Left lobe of liver (tissue), 2 donors: ENCODE measurements at regions not wholly inside any gene's neighbourhood (a gene's known extent, or its start where the extent isn't known, plus 50 kb on each side); places are given as distances from the start of the nearest gene placed in this dataset.
"Not testable (repeated sequence)": the region's sequence is repeated elsewhere in the genome, so short reads cannot be mapped to it uniquely, and the experiment has no call there.

Experiments
- ATAC-seq: fragments of 200-7000 bp; cut with Tn5 transposase; one replicate; pipeline ENCODE4 v1.9.1; 2020; ENCODE audit warnings: mild to moderate bottlenecking, moderate library complexity
- DNase-seq: peaks from one replicate; pipeline ENCODE4 v3.0.0-alpha.2; 2020; ENCODE audit warnings: low spot score
- donor health status: DM: no; HTN: no; CAD: no; lungs with moderate emphysema.
- donor health status: DM: no; HTN: yes; CAD: no.

GRCh38 chr11:57047610-57048009 lies 58.9 kb downstream of the OR5AK2 start:
- DNase-seq, result no peak
- ATAC-seq, result no peak

- no peak for DNase-seq
- ATAC-seq, result no peak
Measured at GRCh38 chr11:57049749-57050148, 61.0 kb downstream of the OR5AK2 start.

- ATAC-seq, result no peak
- no peak for DNase-seq
Measured at GRCh38 chr11:57054817-57055216, 66.1 kb downstream of the OR5AK2 start.

DNA sequence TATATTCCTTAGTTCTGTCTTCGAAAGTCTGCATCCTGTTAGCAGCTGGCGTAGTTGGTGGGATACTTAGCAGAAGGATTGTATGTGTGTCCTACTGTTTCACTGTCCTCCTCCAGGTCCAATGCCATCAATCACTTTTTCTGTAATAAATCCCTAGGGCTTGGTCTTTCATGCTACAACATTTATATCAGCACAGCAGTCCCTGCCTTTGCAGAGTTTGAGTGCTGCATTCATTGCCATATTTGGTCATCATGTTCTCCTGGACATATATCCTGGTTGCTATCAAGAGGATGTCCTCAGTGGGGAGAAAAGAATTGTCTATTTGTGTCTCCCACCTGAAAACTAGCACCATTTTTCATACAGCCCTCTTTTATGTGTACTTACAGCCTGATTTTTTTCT lies 67.0 kb downstream of the OR5AK2 start:
- no peak for DNase-seq
- ATAC-seq, result no peak

DNA sequence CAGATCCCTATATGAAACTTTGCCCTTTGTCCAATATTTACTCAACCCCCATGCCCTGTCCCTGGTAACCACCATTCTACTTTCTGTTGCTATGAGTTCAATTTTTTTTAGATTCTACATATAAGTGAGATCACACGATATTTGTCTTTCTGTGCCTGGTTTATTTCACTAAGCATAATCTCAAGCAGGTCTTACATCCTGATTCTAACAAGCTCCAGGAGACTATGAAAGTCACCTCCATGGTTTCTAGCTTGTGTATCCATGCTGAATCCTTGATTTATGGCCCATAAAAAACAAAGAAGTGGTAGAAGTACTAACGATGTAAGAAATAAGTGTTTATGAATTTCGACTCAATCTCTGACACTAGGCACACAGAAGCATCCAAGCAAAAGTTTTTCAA lies 68.0 kb downstream of the OR5AK2 start:
- no peak for ATAC-seq
- DNase-seq, result no peak

- DNase-seq (no peak), ATAC-seq (no peak)
Measured at GRCh38 chr11:57057561-57057960, 68.8 kb downstream of the OR5AK2 start.

DNA sequence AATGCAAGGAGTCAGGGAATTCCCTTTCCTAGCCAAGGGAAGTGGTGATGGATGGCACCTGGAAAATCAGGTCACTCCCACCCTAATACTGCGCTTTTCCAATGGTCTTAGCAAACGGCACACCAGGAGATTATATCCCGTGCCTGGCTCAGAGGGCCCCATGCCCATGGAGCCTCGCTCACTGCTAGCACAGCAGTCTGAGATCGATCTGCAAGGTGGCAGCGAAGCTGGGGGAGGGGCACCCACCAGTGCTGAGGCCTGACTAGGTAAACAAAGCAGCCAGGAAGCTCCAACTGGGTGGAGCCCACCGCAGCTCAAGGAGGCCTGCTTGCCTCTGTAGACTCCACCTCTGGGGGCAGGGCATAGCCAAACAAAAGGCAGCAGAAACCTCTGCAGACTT lies 74.2 kb downstream of the OR5AK2 start:
- ATAC-seq, DNase-seq: not testable (repeated sequence)

DNA sequence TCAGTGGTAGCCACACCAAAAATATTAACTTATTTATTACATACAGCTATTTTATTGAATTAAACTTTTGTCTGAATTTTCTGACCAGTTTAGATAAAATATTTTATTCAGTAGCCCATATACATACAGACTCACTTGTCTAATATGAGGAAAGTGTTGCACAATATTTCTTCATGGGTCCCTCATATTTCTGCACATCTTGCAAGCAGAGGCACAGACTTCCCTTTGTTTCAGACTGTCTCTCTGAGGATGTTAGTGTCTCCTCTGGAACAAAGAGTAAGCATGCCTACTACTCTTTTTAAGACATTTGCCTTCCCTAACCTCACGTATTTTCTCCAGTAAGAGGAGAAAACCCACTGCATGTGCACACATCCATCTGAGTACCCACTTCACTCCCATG lies 81.2 kb downstream of the OR5AK2 start:
- DNase-seq (no peak), ATAC-seq (no peak)

- ATAC-seq, result no peak
- no peak for DNase-seq
Measured at GRCh38 chr11:57071829-57072228, 83.1 kb downstream of the OR5AK2 start.

DNA sequence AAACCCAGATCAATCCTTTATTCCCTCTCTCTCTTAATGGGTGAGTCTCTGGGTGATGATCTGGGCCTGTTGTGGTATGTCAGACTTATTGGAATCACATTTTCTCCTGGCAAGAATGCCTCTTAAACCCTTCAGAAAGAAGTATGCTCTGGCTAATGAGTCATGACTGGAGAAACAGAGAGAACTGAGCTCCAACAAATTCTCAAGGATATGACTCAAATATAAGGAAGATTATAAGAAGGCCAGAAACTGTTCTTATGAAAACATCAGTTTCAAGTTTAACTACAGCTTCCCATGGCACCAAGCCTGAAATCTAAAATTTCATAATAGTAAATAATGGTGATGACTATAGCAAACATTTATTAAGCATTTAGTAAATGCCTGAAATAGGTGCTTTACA lies 83.9 kb downstream of the OR5AK2 start:
- ATAC-seq, result no peak
- DNase-seq, result no peak

DNA sequence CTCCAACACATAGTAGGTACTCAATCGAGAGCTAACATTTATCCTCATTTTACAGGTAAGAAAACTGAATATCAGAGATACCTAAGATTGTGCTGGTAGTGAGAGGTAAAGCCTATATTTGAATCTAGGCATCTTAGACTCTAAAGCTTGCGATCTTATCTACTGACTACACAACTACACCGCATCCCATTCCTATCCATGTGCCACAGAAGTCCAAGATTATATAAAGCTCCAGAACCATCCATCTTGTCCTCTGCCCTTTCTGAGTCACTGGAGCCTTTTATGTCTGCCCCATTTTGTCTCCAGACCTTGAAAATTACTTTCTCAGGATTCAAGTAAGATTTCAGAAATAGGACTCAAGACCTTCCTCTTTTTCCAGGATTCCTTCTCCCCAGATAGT lies 84.4 kb downstream of the OR5AK2 start:
- DNase-seq (no peak), ATAC-seq (no peak)

GRCh38 chr11:57081356-57081755 lies 92.6 kb downstream of the OR5AK2 start:
- DNase-seq, result no peak
- no peak for ATAC-seq

DNA sequence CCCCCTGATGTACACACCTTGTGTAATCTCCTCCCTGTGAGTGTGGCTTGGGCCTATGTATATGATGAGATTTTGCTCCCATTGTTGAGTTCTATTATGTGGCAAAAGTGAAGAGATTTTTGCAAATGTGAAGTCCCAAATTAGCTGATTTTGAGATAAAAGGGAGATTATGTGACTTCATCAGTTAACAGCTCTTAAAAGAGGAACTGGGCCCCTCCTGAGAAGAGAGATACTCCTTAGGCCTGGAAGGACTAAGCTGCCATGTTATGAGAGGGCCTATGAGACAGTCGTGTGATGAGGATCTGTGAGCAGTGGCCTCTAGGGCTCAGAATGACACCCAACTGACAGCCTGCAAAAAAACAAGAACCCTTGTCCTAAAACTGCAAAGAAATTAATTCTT lies 93.4 kb downstream of the OR5AK2 start:
- no peak for ATAC-seq
- no peak for DNase-seq

- ATAC-seq (no peak), DNase-seq (no peak)
Measured at GRCh38 chr11:57083641-57084385, 95.1 kb downstream of the OR5AK2 start.

GRCh38 chr11:57085611-57086010 lies 96.1 kb upstream of the LRRC55 start:
- ATAC-seq, result no peak
- no peak for DNase-seq

DNA sequence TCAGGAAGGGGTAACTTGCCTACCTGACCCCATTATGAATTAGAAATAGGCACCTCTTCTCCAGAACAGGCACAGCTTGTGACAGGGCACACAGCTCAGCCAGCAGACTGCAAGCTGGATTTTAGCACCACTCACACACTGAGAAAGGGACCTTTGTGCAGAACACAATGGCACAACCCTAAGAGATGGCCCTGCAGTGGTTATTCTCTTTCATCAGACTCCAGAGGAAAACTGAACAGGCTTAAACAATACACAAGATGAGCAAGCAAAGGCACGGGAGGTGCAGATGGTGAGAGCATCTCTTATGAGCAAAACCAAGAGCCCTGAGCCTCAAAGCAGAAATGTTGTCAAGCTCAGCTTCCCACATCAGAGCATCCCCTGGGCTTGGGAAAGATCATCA lies 93.8 kb upstream of the LRRC55 start:
- ATAC-seq (no peak), DNase-seq (no peak)

- DNase-seq (no peak), ATAC-seq (peak; percentile 24)
Measured at GRCh38 chr11:57092028-57092698, 89.6 kb upstream of the LRRC55 start.

DNA sequence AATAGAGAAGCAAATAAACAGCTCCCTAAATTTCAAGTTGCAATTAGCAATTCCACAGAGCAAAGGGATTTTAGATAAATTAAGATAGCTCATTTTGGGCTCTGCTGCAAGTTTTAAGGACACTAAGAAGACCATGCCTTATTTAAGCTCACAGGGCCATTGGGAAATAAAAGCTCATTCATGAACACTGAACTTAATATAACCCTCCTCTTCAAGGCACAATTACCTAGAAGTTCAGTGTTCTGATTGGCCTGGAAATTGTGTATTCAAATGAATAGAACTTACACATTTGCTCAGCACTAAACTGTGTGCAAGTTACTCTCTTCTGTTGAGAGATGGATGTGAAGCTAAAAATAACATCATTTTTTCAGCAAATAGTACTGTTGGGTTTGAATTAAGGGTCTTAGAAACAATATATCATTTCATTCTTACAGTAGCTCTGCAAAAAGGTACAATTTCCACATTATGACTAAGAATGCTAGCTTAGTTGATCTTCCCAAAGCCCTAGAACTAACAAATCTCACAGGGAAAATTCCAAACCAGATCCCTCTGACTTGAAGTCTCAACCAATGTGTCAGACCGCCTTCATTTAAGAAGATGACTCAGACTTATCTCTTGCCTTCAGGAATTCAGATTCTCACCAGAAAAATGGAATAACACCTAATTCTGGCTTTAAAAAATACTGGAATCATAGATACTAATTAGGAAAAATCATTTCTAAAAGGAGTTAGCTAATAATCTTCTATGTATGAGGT lies 87.4 kb upstream of the LRRC55 start:
- no peak for ATAC-seq
- no peak for DNase-seq

- no peak for ATAC-seq
Measured at GRCh38 chr11:57095417-57095816, 86.3 kb upstream of the LRRC55 start.

GRCh38 chr11:57095896-57096295 lies 85.9 kb upstream of the LRRC55 start:
- no peak for ATAC-seq
- no peak for DNase-seq

More at GRCh38 chr11:57095417-57095816, 86.3 kb upstream of the LRRC55 start:
- no peak for DNase-seq

DNA sequence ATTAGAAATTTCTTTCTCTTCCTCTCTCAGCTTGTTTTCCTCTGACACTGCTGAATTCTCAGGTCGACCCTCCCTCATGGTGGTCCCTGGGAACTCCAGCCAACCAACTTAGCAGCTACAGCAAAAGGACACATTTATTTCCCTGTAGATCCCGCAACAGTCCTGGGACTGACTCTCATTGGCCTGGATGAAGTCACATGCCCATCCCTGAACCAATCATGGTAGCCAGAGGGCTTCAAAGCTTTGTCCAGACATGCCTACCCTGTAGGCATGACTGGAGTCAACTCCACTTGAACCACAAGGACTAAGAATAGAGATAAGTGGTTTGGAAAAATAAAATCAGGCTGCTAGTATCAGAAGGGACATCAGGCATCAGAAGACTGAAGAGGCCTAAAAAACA lies 84.6 kb upstream of the LRRC55 start:
- ATAC-seq, result no peak

GRCh38 chr11:57098191-57098590 lies 83.6 kb upstream of the LRRC55 start:
- DNase-seq (no peak), ATAC-seq (no peak)

More for the DNA sequence above, 84.6 kb upstream of the LRRC55 start:
- no peak for DNase-seq
